GM12872 (cell line): ENCODE measurements at regions not wholly inside any gene's neighbourhood (a gene's known extent, or its start where the extent isn't known, plus 50 kb on each side); places are given as distances from the start of the nearest gene placed in this dataset.

ENCODE experiments used
- CTCF ChIP-seq: IDR thresholded peaks from 3 replicates; pipeline ENCODE4 v1.5.1; 2011; ENCODE audit warnings: low read depth, mild to moderate bottlenecking, low read length, moderate library complexity; ENCODE audit not compliant: insufficient read depth

GRCh38 chr1:87689487-87689886, 360.8 kb downstream of the LMO4 start:
- no peak for TF ChIP-seq CTCF

GRCh38 chr1:87696483-87696882, 367.8 kb downstream of the LMO4 start:
- TF ChIP-seq CTCF, result no peak

DNA sequence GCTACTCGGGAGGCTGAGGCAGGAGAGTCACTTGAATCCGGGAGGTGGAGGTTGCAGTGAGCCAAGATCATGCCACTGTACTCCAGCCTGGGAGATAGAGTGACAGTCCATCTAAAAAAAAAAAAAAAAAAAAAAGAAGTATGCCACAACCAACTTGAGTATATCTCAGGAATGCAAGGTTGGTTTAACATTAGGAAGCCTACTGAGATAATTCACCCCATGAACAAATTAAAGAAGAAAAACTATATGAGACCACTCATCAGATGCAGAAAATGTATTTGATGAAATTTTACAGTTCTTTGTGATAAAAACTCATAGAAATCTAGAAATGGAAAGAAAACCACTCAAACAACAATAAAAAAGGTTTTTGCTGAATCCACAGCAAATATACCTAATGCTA, 373.8 kb downstream of the LMO4 start:
- no peak for TF ChIP-seq CTCF

DNA sequence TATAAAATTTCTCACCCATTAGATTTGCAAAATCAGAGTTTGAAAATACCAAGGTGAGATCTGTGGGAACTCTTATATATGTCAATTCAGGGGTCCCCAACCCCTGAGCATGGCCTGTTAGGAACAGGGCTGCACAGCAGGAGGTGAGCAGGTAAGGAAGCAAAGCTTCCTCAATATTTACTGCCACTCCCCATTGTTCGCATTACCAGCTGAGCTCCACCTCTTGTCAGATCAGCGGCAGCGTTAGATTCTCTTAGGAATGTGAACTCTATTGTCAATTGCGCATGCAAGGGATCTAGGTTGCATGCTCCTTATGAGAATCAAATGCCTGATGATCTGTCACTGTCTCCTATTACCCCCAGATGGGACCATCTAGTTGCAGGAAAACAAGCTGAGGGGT, 376.6 kb downstream of the LMO4 start:
- no peak for TF ChIP-seq CTCF

- TF ChIP-seq CTCF, result no peak
Measured at GRCh38 chr1:87706203-87706602, 377.5 kb downstream of the LMO4 start.

- TF ChIP-seq CTCF, result no peak
Measured at GRCh38 chr1:87706779-87707228, 378.1 kb downstream of the LMO4 start.

DNA sequence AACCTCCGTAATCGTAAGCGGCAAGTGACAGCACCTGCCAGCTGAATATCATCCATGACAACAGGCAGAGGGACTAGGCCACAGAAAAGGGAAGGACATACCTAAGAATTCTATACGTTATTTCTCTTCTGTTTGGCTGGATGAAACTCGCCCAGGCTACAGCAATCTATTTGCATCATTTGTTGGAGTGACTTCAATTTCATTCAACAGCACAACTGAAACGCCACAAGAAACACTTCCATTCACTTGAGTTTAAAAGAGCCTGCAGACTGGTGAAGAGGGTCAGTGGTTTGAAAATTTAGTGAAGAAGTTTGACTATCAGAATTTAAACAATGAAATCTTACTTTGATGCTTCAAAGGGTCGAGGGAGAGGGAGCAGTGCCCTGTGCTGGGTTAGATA, 378.7 kb downstream of the LMO4 start:
- TF ChIP-seq CTCF, result no peak
